HEK293 (cell line): ENCODE measurements at regions not wholly inside any gene's neighbourhood (a gene's known extent, or its start where the extent isn't known, plus 50 kb on each side); places are given as distances from the start of the nearest gene placed in this dataset.
"Not testable (repeated sequence)": the region's sequence is repeated elsewhere in the genome, so short reads cannot be mapped to it uniquely, and the experiment has no call there.

Source experiments
- CTCF ChIP-seq: fragments of 450-650 bp; formaldehyde crosslinking; IDR thresholded peaks from 2 replicates; pipeline ENCODE4 v1.5.1; 2016; ENCODE audit warnings: missing biosample characterization, missing genetic modification characterization
- ZNF274 ChIP-seq, 2 experiments: fragments of 200-500 bp in 1 of 2; fragments of 450-650 bp in 1 of 2; sonication (Bioruptor generic) in 1 of 2; formaldehyde crosslinking in 1 of 2; IDR thresholded peaks; 2 replicates each; pipeline versions ENCODE4 v1.5.1 to v1.6.1; 2014 to 2016; ENCODE audit warnings: borderline replicate concordance in 1 of 2, inconsistent platforms in 1 of 2, low read length in 1 of 2, missing biosample characterization in 1 of 2, missing genetic modification characterization in 1 of 2

- TF ChIP-seq CTCF (tag by site-specific recombination); ZNF274 (IDR thresholded peaks at IDR 0.05; ENCODE audit: low read length); ZNF274 (tag by site-specific recombination; IDR thresholded peaks at IDR 0.05; ENCODE audit: borderline replicate concordance): not testable (repeated sequence)
Observed at GRCh38 chr10:131557956-131558355, 246.4 kb upstream of the TCERG1L start.
